MM.1S (cell line): ENCODE measurements at regions not wholly inside any gene's neighbourhood (a gene's known extent, or its start where the extent isn't known, plus 50 kb on each side); places are given as distances from the start of the nearest gene placed in this dataset.

Experiments used
- DNase-seq: peaks from one replicate; pipeline ENCODE4 v3.0.0-alpha.2; 2015
- H2AFZ ChIP-seq: fragments of 300-600 bp; sonication (generic); 2 replicates; pipeline ENCODE4 v1.6.0; 2016; ENCODE audit warnings: antibody characterized with exemption, low read length
- H3F3A ChIP-seq: fragments of 300-600 bp; sonication (generic); 2 replicates; pipeline ENCODE4 v1.6.1; 2016; ENCODE audit warnings: mild to moderate bottlenecking, antibody characterized with exemption, low read length, moderate library complexity, mixed read lengths; ENCODE audit not compliant: insufficient read depth
- H3K27ac ChIP-seq: fragments of 300-600 bp; sonication (generic); 2 replicates; pipeline ENCODE4 v1.5.1; 2016; ENCODE audit warnings: mild to moderate bottlenecking, low read length
- H3K27me3 ChIP-seq: fragments of 300-600 bp; sonication (generic); replicated peaks from 2 replicates; pipeline ENCODE4 v1.6.0; 2016; ENCODE audit warnings: low read length; ENCODE audit not compliant: insufficient read depth
- H3K36me3 ChIP-seq: fragments of 300-600 bp; sonication (generic); replicated peaks from 2 replicates; pipeline ENCODE4 v1.6.1; 2016; ENCODE audit warnings: mild to moderate bottlenecking, low read length, mixed read lengths; ENCODE audit not compliant: insufficient read depth
- H3K4me1 ChIP-seq: fragments of 300-600 bp; sonication (generic); 2 replicates; pipeline ENCODE4 v1.6.1; 2016; ENCODE audit warnings: low read length, mixed read lengths
- H3K4me2 ChIP-seq: fragments of 300-600 bp; sonication (generic); 2 replicates; pipeline ENCODE4 v1.6.0; 2016; ENCODE audit warnings: low read depth, low read length
- H3K4me3 ChIP-seq: fragments of 300-600 bp; sonication (generic); 2 replicates; pipeline ENCODE4 v1.5.1; 2016; ENCODE audit warnings: low read length, mixed read lengths
- H3K79me2 ChIP-seq: fragments of 300-600 bp; sonication (generic); 2 replicates; pipeline ENCODE4 v1.6.1; 2016; ENCODE audit warnings: mixed run types, low read length, mixed read lengths
- H3K9ac ChIP-seq: fragments of 300-600 bp; sonication (generic); 2 replicates; pipeline ENCODE4 v1.6.1; 2016; ENCODE audit warnings: low read length, mixed read lengths
- H3K9me2 ChIP-seq: fragments of 300-600 bp; sonication (generic); replicated peaks from 2 replicates; pipeline ENCODE4 v1.6.1; 2016; ENCODE audit warnings: mild to moderate bottlenecking, low read length, mixed read lengths; ENCODE audit not compliant: insufficient read depth
- H3K9me3 ChIP-seq: fragments of 300-600 bp; sonication (generic); replicated peaks from 2 replicates; pipeline ENCODE4 v1.6.1; 2016; ENCODE audit warnings: mild to moderate bottlenecking, low read length, mixed read lengths; ENCODE audit not compliant: insufficient read depth
- H4K20me1 ChIP-seq: fragments of 300-600 bp; sonication (generic); 2 replicates; pipeline ENCODE4 v1.6.1; 2016; ENCODE audit warnings: mild to moderate bottlenecking, low read length, moderate library complexity, mixed read lengths; ENCODE audit not compliant: insufficient read depth
- CTCF ChIP-seq: fragments of 300-600 bp; sonication (generic); IDR thresholded peaks from 2 replicates; pipeline ENCODE4 v1.5.1; 2016; ENCODE audit warnings: antibody characterized with exemption, low read length, mixed read lengths
- EZH2 ChIP-seq: fragments of 300-600 bp; sonication (generic); optimal IDR thresholded peaks from 2 replicates; pipeline ENCODE3; 2017; ENCODE audit warnings: low read depth, mild to moderate bottlenecking, antibody characterized with exemption, low read length, mixed read lengths
- EZH2phosphoT487 ChIP-seq: fragments of 300-600 bp; sonication (generic); IDR thresholded peaks from 2 replicates; pipeline ENCODE4 v1.6.1; 2018; ENCODE audit warnings: antibody characterized with exemption, low read length

DNA sequence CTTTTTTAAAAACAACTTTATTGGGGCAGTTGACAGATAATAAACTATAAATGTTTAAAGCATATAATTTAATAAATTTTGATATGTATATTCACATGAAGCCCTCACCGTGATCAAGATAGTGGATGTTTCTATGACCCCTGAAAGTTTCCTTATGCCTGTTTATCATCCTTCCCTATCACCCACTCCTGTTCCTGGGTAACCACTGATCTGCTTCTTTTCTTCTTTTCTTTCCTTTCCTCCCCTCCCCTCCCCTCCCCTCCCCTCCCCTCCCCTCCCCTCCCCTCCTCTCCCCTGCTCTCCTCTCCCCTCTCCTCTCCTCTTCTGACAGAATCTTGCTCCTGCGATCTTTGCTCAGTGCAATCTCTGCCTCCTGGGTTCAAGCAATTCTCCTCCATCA, 193.7 kb upstream of the CDH13 start:
- DNase-seq: no peak
- TF ChIP-seq EZH2: no peak
- TF ChIP-seq EZH2phosphoT487: no peak
- TF ChIP-seq CTCF: no peak
- H3K27me3 ChIP-seq: no peaks in the 10 kb centered on the region

GRCh38 chr16:82432261-82432660, 194.5 kb upstream of the CDH13 start:
- TF ChIP-seq EZH2 (no peak), CTCF (no peak), EZH2phosphoT487 (no peak)
- no peak for DNase-seq
- Histone ChIP-seq H2AFZ (no peak overlapping the region), H3K9me3 (no peaks in the 10 kb centered on the region), H3F3A (no peaks in the 10 kb centered on the region), H4K20me1 (no peaks in the 10 kb centered on the region), H3K4me1 (no peaks in the 10 kb centered on the region), H3K27ac (no peak overlapping the region), H3K4me3 (no peak overlapping the region), H3K9ac (no peak overlapping the region), H3K9me2 (no peaks in the 10 kb centered on the region), H3K27me3 (no peaks in the 10 kb centered on the region), H3K36me3 (no peaks in the 10 kb centered on the region), H3K4me2 (no peak overlapping the region), H3K79me2 (no peaks in the 10 kb centered on the region)

More for the DNA sequence above, 193.7 kb upstream of the CDH13 start:
- no peaks in the 10 kb centered on the region for H3K9me3 ChIP-seq
- H3K4me2 ChIP-seq: no peak overlapping the region
- no peaks in the 10 kb centered on the region for H4K20me1 ChIP-seq
- H2AFZ ChIP-seq: no peak overlapping the region
- no peak overlapping the region for H3K4me3 ChIP-seq
- H3K36me3 ChIP-seq: no peaks in the 10 kb centered on the region
- H3K4me1 ChIP-seq: no peaks in the 10 kb centered on the region
- H3K9me2 ChIP-seq: no peaks in the 10 kb centered on the region
- H3F3A ChIP-seq: no peaks in the 10 kb centered on the region
- no peak overlapping the region for H3K9ac ChIP-seq
- no peak overlapping the region for H3K27ac ChIP-seq
- no peaks in the 10 kb centered on the region for H3K79me2 ChIP-seq

GRCh38 chr16:82425661-82426060, 201.1 kb upstream of the CDH13 start:
- H3K4me2 ChIP-seq: no peak overlapping the region
- H3K9me2 ChIP-seq: no peaks in the 10 kb centered on the region
- no peak for TF ChIP-seq EZH2
- TF ChIP-seq EZH2phosphoT487: no peak
- no peak for TF ChIP-seq CTCF
- H3F3A ChIP-seq: no peaks in the 10 kb centered on the region
- H3K36me3 ChIP-seq: no peaks in the 10 kb centered on the region
- no peak overlapping the region for H3K9ac ChIP-seq
- H3K27ac ChIP-seq: no peak overlapping the region
- no peak overlapping the region for H2AFZ ChIP-seq
- DNase-seq: no peak
- H4K20me1 ChIP-seq: no peaks in the 10 kb centered on the region
- no peak overlapping the region for H3K4me3 ChIP-seq
- no peaks in the 10 kb centered on the region for H3K27me3 ChIP-seq
- H3K9me3 ChIP-seq: no peaks in the 10 kb centered on the region
- H3K79me2 ChIP-seq: no peaks in the 10 kb centered on the region
- no peaks in the 10 kb centered on the region for H3K4me1 ChIP-seq

- H3K9me2 ChIP-seq: no peaks in the 10 kb centered on the region
- H3K4me2 ChIP-seq: no peak overlapping the region
- H3K79me2 ChIP-seq: no peaks in the 10 kb centered on the region
- no peak overlapping the region for H3K9ac ChIP-seq
- H3K4me3 ChIP-seq: no peak overlapping the region
- TF ChIP-seq EZH2 (no peak), EZH2phosphoT487 (no peak), CTCF (no peak)
- H4K20me1 ChIP-seq: no peaks in the 10 kb centered on the region
- H3F3A ChIP-seq: no peaks in the 10 kb centered on the region
- no peak overlapping the region for H2AFZ ChIP-seq
- no peaks in the 10 kb centered on the region for H3K36me3 ChIP-seq
- no peaks in the 10 kb centered on the region for H3K9me3 ChIP-seq
- H3K27ac ChIP-seq: no peak overlapping the region
- H3K4me1 ChIP-seq: no peaks in the 10 kb centered on the region
- no peaks in the 10 kb centered on the region for H3K27me3 ChIP-seq
- no peak for DNase-seq
Measured at GRCh38 chr16:82421851-82422250, 204.9 kb upstream of the CDH13 start.
